ENCODE measurements at regions not wholly inside any gene's neighbourhood (a gene's known extent, or its start where the extent isn't known, plus 50 kb on each side); places are given as distances from the start of the nearest gene placed in this dataset.
"Not testable (repeated sequence)": the region's sequence is repeated elsewhere in the genome, so short reads cannot be mapped to it uniquely, and the experiment has no call there.

DNA sequence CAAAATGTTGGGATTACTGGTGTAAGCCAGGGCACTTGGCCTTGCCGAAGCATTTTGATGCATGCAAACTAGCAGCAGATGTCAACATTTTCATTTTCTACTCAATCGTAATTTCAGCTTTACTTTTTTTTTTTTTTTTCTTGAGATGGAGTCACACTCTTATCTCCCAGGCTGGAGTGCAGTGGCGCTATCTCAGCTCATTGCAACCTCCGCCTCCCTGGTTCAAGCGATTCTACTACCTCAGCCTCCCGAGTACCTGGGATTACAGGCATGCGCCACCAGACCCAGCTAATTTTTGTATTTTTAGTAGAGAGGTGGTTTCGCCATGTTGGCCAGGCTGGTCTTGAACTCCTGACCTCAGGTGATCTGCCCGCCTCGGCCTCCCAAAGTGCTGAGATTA lies 373.3 kb upstream of the RGS6 start:
- CTCF ChIA-PET (ENCODE audit: partially characterized antibody) = interaction anchor here (0.7 kb wide), 1 partner anchor 27 kb away, joined by 3 read pairs; no protein-coding TSS in a partner anchor
- POLR2A ChIA-PET (ENCODE audit: partially characterized antibody) = not testable (repeated sequence)
- H3K4me1 Mint-ChIP-seq = peaks cover 28 to 47% (median 39%) of the 10 kb centered on the region in 4 donors

GRCh38 chr14:71560751-71561150 lies 371.5 kb upstream of the RGS6 start:
- H3K9me3 ChIP-seq (ENCODE audit: control insufficient read depth in 1 of 2, low read length in 2 of 2) = no peaks in the 10 kb centered on the region
- H3K4me3 Mint-ChIP-seq = no peak overlapping the region
- peaks cover 21% of the 10 kb centered on the region for H3K4me1 ChIP-seq (ENCODE audit: insufficient read depth, low read length)
- CTCF ChIA-PET (ENCODE audit: partially characterized antibody) = no interaction called here
- H3K4me1 Mint-ChIP-seq = peaks cover 19 to 35% (median 26%) of the 10 kb centered on the region in 4 donors
- no peak overlapping the region for H3K27ac ChIP-seq (ENCODE audit: low read depth, low read length)
- H3K36me3 Mint-ChIP-seq = no peaks in the 10 kb centered on the region
- H3K4me3 ChIP-seq (ENCODE audit: low read length in 2 of 2) = no peak overlapping the region
- H3K9me3 Mint-ChIP-seq = no peaks in the 10 kb centered on the region
- H3K27ac Mint-ChIP-seq = peak overlapping the region in 1 of 7 donors; percentile 51
- H3K27me3 ChIP-seq (ENCODE audit: insufficient read depth, low read length) = no peaks in the 10 kb centered on the region
- POLR2A ChIA-PET (ENCODE audit: partially characterized antibody) = no interaction called here
- intact Hi-C loops (cut with micrococcal nuclease) = no loop called here
- no peaks in the 10 kb centered on the region for H3K36me3 ChIP-seq (ENCODE audit: insufficient read depth, low read length)
- DNase-seq = no peak
- H3K27me3 Mint-ChIP-seq = no peaks in the 10 kb centered on the region

More for the DNA sequence above, 373.3 kb upstream of the RGS6 start:
- H3K27me3 Mint-ChIP-seq; H3K27me3 ChIP-seq (ENCODE audit: insufficient read depth, low read length); H3K4me3 ChIP-seq (ENCODE audit: low read length in 2 of 2); H3K4me3 Mint-ChIP-seq; H3K36me3 Mint-ChIP-seq; intact Hi-C loops (cut with micrococcal nuclease); H3K27ac ChIP-seq (ENCODE audit: low read depth, low read length); H3K9me3 ChIP-seq (ENCODE audit: control insufficient read depth in 1 of 2, low read length in 2 of 2); DNase-seq; H3K9me3 Mint-ChIP-seq; H3K36me3 ChIP-seq (ENCODE audit: insufficient read depth, low read length): not testable (repeated sequence)
- H3K4me1 ChIP-seq (ENCODE audit: insufficient read depth, low read length) = peaks cover 37% of the 10 kb centered on the region
- H3K27ac Mint-ChIP-seq = peak overlapping the region in 2 of 7 donors; percentile 54 to 76

- H3K27me3 ChIP-seq (ENCODE audit: insufficient read depth, low read length) = no peaks in the 10 kb centered on the region
- H3K4me3 ChIP-seq (ENCODE audit: low read length in 2 of 2) = no peak overlapping the region
- peaks cover 12% of the 10 kb centered on the region for H3K4me1 ChIP-seq (ENCODE audit: insufficient read depth, low read length)
- Mint-ChIP-seq H3K9me3 (no peaks in the 10 kb centered on the region), H3K27ac (no peak overlapping the region), H3K36me3 (no peaks in the 10 kb centered on the region), H3K27me3 (no peaks in the 10 kb centered on the region), H3K4me3 (no peak overlapping the region), H3K4me1 (peaks cover 5 to 17% (median 7%) of the 10 kb centered on the region in 4 donors)
- ChIA-PET POLR2A (ENCODE audit: partially characterized antibody) (no interaction called here), CTCF (ENCODE audit: partially characterized antibody) (no interaction called here)
- H3K27ac ChIP-seq (ENCODE audit: low read depth, low read length) = no peak overlapping the region
- DNase-seq = no peak
- intact Hi-C loops (cut with micrococcal nuclease) = no loop called here
- no peaks in the 10 kb centered on the region for H3K36me3 ChIP-seq (ENCODE audit: insufficient read depth, low read length)
- H3K9me3 ChIP-seq (ENCODE audit: control insufficient read depth in 1 of 2, low read length in 2 of 2) = no peaks in the 10 kb centered on the region
Measured at GRCh38 chr14:71563492-71564153, 368.6 kb upstream of the RGS6 start.

GRCh38 chr14:71566276-71566675 lies 366.0 kb upstream of the RGS6 start:
- H3K9me3 Mint-ChIP-seq = no peaks in the 10 kb centered on the region
- H3K4me3 Mint-ChIP-seq = peak overlapping the region in 4 of 8 donors; percentile 3 to 38 (median 31)
- intact Hi-C loops (cut with micrococcal nuclease) = no loop called here

GRCh38 chr14:71567499-71568133 lies 364.6 kb upstream of the RGS6 start:
- H3K36me3 Mint-ChIP-seq; intact Hi-C loops (cut with micrococcal nuclease); DNase-seq; CTCF ChIA-PET (ENCODE audit: partially characterized antibody); H3K27me3 Mint-ChIP-seq; H3K4me3 ChIP-seq (ENCODE audit: low read length in 2 of 2); H3K4me3 Mint-ChIP-seq; H3K9me3 ChIP-seq (ENCODE audit: control insufficient read depth in 1 of 2, low read length in 2 of 2); H3K36me3 ChIP-seq (ENCODE audit: insufficient read depth, low read length); POLR2A ChIA-PET (ENCODE audit: partially characterized antibody); H3K27ac ChIP-seq (ENCODE audit: low read depth, low read length); H3K27me3 ChIP-seq (ENCODE audit: insufficient read depth, low read length); H3K27ac Mint-ChIP-seq; H3K9me3 Mint-ChIP-seq: not testable (repeated sequence)
- H3K4me1 ChIP-seq (ENCODE audit: insufficient read depth, low read length) = peaks cover 12% of the 10 kb centered on the region
- H3K4me1 Mint-ChIP-seq = peaks cover 4 to 22% (median 9%) of the 10 kb centered on the region in 4 donors

More at GRCh38 chr14:71566276-71566675, 366.0 kb upstream of the RGS6 start:
- no peak for DNase-seq
- POLR2A ChIA-PET (ENCODE audit: partially characterized antibody) = no interaction called here
- Mint-ChIP-seq H3K27ac (peak overlapping the region in 1 of 7 donors; percentile 0), H3K4me1 (peaks cover 4 to 16% (median 7%) of the 10 kb centered on the region in 4 donors), H3K36me3 (no peaks in the 10 kb centered on the region), H3K27me3 (no peaks in the 10 kb centered on the region)
- Histone ChIP-seq H3K9me3 (ENCODE audit: control insufficient read depth in 1 of 2, low read length in 2 of 2) (no peaks in the 10 kb centered on the region), H3K4me1 (ENCODE audit: insufficient read depth, low read length) (peaks cover 12% of the 10 kb centered on the region), H3K27me3 (ENCODE audit: insufficient read depth, low read length) (no peaks in the 10 kb centered on the region), H3K4me3 (ENCODE audit: low read length in 2 of 2) (no peak overlapping the region), H3K27ac (ENCODE audit: low read depth, low read length) (no peak overlapping the region), H3K36me3 (ENCODE audit: insufficient read depth, low read length) (no peaks in the 10 kb centered on the region)
- CTCF ChIA-PET (ENCODE audit: partially characterized antibody) = no interaction called here

GRCh38 chr14:71574976-71575375 lies 357.3 kb upstream of the RGS6 start:
- Histone ChIP-seq H3K4me1 (ENCODE audit: insufficient read depth, low read length) (peaks cover 24% of the 10 kb centered on the region), H3K27me3 (ENCODE audit: insufficient read depth, low read length) (no peaks in the 10 kb centered on the region), H3K9me3 (ENCODE audit: control insufficient read depth in 1 of 2, low read length in 2 of 2) (no peaks in the 10 kb centered on the region), H3K36me3 (ENCODE audit: insufficient read depth, low read length) (no peaks in the 10 kb centered on the region), H3K4me3 (ENCODE audit: low read length in 2 of 2) (no peak overlapping the region), H3K27ac (ENCODE audit: low read depth, low read length) (no peak overlapping the region)
- H3K4me3 Mint-ChIP-seq = peak overlapping the region in 5 of 8 donors; percentile 27 to 75 (median 73)
- H3K27ac Mint-ChIP-seq = peak overlapping the region in 2 of 7 donors; percentile 1 to 28
- H3K9me3 Mint-ChIP-seq = no peaks in the 10 kb centered on the region
- DNase-seq = no peak
- peaks cover 21 to 46% (median 27%) of the 10 kb centered on the region in 4 donors for H3K4me1 Mint-ChIP-seq
- H3K27me3 Mint-ChIP-seq = no peaks in the 10 kb centered on the region
- CTCF ChIA-PET (ENCODE audit: partially characterized antibody) = no interaction called here
- peaks cover 0 to 8% of the 10 kb centered on the region in 2 donors for H3K36me3 Mint-ChIP-seq
- intact Hi-C loops (cut with micrococcal nuclease) = no loop called here
- POLR2A ChIA-PET (ENCODE audit: partially characterized antibody) = no interaction called here

DNA sequence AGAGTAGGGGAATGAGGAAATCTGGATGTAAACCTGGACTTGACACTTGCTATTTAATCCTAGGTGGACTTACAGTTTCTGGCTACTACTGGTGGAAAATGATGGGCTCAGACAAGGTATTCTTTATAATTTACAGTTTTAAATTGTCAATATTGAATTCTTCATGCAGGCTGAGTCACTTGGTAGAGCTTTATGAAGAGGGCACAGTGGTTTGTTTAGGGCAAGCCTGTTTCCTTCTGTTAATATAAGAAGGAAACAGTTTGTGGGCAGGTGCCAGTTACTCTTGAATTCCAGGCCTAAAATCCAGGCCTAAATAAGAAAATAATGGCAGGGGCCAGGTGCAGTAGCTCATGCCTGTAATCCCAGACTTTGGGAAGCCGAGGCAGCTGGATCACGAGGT lies 355.8 kb upstream of the RGS6 start:
- peak overlapping the region in 1 of 7 donors; percentile 19 for H3K27ac Mint-ChIP-seq
- intact Hi-C loops (cut with micrococcal nuclease) = no loop called here
- peaks cover 21 to 46% (median 27%) of the 10 kb centered on the region in 4 donors for H3K4me1 Mint-ChIP-seq
- Histone ChIP-seq H3K27ac (ENCODE audit: low read depth, low read length) (no peak overlapping the region), H3K36me3 (ENCODE audit: insufficient read depth, low read length) (no peaks in the 10 kb centered on the region), H3K9me3 (ENCODE audit: control insufficient read depth in 1 of 2, low read length in 2 of 2) (no peaks in the 10 kb centered on the region), H3K4me3 (ENCODE audit: low read length in 2 of 2) (no peak overlapping the region), H3K27me3 (ENCODE audit: insufficient read depth, low read length) (no peaks in the 10 kb centered on the region), H3K4me1 (ENCODE audit: insufficient read depth, low read length) (peaks cover 24% of the 10 kb centered on the region)
- DNase-seq = no peak
- POLR2A ChIA-PET (ENCODE audit: partially characterized antibody) = no interaction called here
- peaks cover 0 to 8% of the 10 kb centered on the region in 2 donors for H3K36me3 Mint-ChIP-seq
- CTCF ChIA-PET (ENCODE audit: partially characterized antibody) = no interaction called here
- H3K9me3 Mint-ChIP-seq = no peaks in the 10 kb centered on the region
- H3K27me3 Mint-ChIP-seq = no peaks in the 10 kb centered on the region
- H3K4me3 Mint-ChIP-seq = no peak overlapping the region

All from CD4-positive, alpha-beta memory T cell (primary cell).